Uterus (tissue), 2 donors: ENCODE measurements at regions not wholly inside any gene's neighbourhood (a gene's known extent, or its start where the extent isn't known, plus 50 kb on each side); places are given as distances from the start of the nearest gene placed in this dataset.

Source experiments
- POLR2A ChIP-seq, 2 donors: fragments of 450-650 bp; IDR thresholded peaks; one replicate each; pipeline ENCODE4 v1.6.1; 2016; ENCODE audit warnings: antibody characterized with exemption in 2 of 2, mild to moderate bottlenecking in 1 of 2, moderate library complexity in 1 of 2
- TF ChIP-seq, protein P1 (sequence below), 4 experiments: fragments of 200-600 bp in 2 of 4; fragments of 450-650 bp in 2 of 4; sonication (generic) in 2 of 4; IDR thresholded peaks; one replicate each; pipeline ENCODE4 v1.5.1; 2016 to 2019; ENCODE audit warnings: antibody characterized with exemption in 4 of 4, mild to moderate bottlenecking in 2 of 4, moderate library complexity in 1 of 4

DNA sequence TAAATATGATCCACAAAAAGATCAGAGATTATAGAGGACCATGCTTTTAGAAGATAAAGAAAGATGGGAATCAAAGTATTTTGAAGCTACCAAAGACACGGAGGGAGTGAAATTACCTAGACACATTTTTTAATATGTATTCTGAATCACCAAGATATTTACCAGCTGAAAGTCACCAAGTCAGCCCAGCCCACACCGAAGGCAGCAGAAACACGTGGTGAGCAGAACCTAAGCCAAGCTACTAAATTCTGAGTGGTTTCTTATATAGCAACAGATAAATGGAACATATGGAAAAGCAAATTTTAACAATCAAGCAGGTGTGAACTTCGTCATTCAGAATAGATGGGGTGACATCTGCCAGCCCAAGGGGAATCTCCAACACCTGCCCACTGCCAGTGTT lies 134.7 kb upstream of the AKR1E2 start:
- TF ChIP-seq, protein P1, sequence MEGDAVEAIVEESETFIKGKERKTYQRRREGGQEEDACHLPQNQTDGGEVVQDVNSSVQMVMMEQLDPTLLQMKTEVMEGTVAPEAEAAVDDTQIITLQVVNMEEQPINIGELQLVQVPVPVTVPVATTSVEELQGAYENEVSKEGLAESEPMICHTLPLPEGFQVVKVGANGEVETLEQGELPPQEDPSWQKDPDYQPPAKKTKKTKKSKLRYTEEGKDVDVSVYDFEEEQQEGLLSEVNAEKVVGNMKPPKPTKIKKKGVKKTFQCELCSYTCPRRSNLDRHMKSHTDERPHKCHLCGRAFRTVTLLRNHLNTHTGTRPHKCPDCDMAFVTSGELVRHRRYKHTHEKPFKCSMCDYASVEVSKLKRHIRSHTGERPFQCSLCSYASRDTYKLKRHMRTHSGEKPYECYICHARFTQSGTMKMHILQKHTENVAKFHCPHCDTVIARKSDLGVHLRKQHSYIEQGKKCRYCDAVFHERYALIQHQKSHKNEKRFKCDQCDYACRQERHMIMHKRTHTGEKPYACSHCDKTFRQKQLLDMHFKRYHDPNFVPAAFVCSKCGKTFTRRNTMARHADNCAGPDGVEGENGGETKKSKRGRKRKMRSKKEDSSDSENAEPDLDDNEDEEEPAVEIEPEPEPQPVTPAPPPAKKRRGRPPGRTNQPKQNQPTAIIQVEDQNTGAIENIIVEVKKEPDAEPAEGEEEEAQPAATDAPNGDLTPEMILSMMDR (IDR thresholded peaks at IDR 0.05), result no peak
- no peak for TF ChIP-seq POLR2A (IDR thresholded peaks at IDR 0.05)
